ENCODE measurements at regions not wholly inside any gene's neighbourhood (a gene's known extent, or its start where the extent isn't known, plus 50 kb on each side); places are given as distances from the start of the nearest gene placed in this dataset.

- no peak for DNase-seq (ENCODE audit: low read depth in 2 of 2, low spot score in 1 of 2)
Measured at GRCh38 chr11:64456509-64457320, 97.8 kb downstream of the RPS6KA4 start.

- DNase-seq (ENCODE audit: low read depth in 2 of 2, low spot score in 1 of 2): no peak
Measured at GRCh38 chr11:64457416-64458010, 98.2 kb upstream of the SLC22A11 start.

DNA sequence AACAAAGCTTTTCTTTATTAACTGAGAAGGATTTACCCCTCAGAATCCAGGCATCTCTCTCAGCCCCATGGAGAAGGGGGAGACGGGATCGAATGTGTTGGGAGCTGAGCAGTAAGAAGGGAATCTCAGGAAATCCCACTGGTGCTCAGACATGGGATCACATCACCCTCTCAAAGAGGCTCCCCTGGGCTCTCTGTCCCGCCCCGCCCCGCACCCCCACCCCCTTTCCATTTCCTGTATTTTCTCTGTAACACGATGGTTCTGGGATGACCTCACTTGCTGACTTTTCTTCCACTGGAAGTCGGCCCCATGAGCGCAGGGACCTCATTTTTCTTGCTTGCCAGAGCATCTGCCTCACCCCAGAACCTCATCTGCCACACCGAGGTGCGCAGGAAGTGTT, 96.7 kb upstream of the SLC22A11 start:
- DNase-seq (ENCODE audit: low read depth in 2 of 2, low spot score in 1 of 2): no peak

DNA sequence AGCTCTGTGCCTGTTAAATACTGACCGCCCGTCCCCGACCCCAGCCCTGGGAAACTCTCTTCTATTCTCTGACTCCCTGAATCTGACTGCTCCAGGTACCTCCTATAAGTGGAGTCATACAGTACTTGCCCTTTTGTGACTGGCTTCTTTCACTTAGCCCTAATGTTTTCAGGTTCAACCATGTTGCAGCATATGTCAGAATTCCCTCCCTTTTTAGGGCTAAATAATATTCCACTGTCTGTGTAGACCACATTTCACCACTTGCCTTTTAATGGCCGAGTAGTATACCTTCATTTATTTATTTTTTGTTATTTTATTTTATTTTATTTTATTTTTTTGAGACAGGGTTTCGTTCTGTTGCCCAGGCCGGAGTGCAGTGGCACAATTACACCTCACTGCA, 96.1 kb upstream of the SLC22A11 start:
- DNase-seq (ENCODE audit: low read depth in 2 of 2, low spot score in 1 of 2): no peak

DNA sequence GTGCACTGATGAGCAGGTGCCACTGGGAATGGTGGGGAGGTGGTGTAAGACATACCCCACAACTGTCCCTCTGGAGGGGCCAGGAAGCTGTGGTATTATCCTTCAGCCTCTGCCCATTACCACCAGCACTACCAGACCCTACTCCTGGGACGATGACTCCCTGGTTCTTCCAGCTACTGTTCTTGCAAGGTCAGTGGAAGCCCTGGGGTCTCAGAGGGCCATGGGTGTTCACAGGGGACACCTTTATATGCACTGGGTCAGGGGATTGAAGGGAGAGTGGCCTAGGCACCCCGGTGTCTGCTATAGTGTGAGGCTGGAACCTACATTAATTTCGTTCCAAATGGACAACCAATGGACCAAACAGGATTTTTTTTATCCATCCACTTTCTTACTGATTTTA, 94.7 kb upstream of the SLC22A11 start:
- DNase-seq (ENCODE audit: low read depth in 2 of 2, low spot score in 1 of 2): no peak

GRCh38 chr11:64466115-64466718, 89.5 kb upstream of the SLC22A11 start:
- DNase-seq (ENCODE audit: low read depth in 2 of 2, low spot score in 1 of 2): no peak

GRCh38 chr11:64469288-64469687, 86.5 kb upstream of the SLC22A11 start:
- no peak for DNase-seq (ENCODE audit: low read depth in 2 of 2, low spot score in 1 of 2)

GRCh38 chr11:64472593-64473455, 82.9 kb upstream of the SLC22A11 start:
- no peak for DNase-seq (ENCODE audit: low read depth in 2 of 2, low spot score in 1 of 2)

DNA sequence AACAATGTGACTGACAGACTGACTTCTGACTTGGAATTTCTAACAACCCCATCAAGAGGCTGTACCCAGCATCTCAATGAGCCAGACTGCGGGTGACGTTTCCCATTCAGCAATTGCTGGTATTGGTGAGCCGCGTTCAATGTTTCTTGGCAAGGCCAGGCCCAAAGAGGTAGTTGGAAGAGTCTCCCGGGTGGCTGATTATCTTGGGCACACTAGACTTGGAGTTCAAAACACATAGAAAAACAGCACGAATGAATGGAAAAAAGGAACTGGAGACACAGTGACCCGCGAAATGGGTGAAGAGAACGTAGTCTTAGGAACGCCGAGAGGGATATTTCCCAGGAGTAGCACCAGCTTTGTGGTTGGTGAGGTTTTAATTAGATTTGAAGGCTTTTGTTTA, 81.1 kb upstream of the SLC22A11 start:
- no peak for DNase-seq (ENCODE audit: low read depth in 2 of 2, low spot score in 1 of 2)

- DNase-seq (ENCODE audit: low read depth in 2 of 2, low spot score in 1 of 2): no peak
Measured at GRCh38 chr11:64475145-64475544, 80.6 kb upstream of the SLC22A11 start.

DNA sequence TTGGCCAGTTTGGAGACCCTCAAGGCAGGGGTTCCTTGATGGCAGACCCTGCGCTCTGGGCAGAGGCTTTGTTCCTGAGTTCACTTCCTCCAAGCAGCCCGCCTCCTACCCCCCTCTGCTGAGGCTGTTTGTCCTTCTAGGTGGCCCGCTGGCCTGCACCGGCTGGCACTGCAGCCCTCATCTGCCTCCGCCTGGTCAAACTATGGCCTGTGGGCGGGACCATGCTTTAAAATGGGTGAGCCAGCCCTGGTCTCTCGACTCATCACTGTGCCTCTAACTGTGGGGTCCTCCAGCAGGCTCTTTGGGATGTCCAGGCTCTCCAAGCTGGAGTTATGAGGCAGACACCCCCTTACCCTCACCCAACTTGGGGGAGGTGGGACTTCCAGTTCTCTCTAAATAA, 78.9 kb upstream of the SLC22A11 start:
- DNase-seq (ENCODE audit: low read depth in 2 of 2, low spot score in 1 of 2): no peak

DNA sequence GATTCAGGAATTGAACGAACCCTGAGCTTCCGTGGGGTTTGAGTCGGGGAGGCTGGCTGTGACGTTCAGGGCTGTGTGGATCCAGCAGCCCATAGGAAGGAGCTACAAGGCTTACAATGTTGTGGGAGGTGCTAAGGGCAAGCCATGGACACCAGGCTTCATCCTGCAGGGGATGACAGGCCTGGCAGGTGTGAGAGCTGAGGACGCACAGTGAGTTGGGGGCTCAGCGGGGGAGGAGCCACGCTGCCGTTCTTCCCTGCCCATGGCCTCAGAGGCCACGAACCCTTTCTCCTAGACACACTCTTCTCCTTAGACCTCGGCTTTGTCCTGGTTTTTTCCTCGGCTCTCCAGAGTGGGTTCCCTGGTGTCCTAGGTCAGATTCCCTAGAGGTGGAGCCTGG, 78.1 kb upstream of the SLC22A11 start:
- no peak for DNase-seq (ENCODE audit: low read depth in 2 of 2, low spot score in 1 of 2)

DNA sequence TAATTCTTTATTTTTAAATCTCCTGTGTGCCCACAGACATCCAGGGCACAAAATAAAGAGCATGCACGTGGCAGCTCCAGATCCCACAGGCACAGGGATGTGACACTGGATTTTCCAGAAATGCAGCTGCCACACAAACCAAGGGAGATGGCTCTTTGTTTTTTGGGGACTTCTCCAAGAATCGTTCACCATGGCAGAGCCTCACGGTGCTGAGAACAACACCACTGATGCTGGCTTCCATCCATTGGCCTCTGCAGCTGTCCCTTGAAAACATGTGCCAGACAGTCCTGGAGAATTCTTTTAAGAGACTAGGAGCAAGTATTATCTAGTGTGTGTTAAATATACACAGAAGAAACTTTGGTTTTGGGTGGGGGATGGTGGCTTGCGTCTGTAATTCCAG, 73.2 kb upstream of the SLC22A11 start:
- no peak for DNase-seq (ENCODE audit: low read depth in 2 of 2, low spot score in 1 of 2)

DNA sequence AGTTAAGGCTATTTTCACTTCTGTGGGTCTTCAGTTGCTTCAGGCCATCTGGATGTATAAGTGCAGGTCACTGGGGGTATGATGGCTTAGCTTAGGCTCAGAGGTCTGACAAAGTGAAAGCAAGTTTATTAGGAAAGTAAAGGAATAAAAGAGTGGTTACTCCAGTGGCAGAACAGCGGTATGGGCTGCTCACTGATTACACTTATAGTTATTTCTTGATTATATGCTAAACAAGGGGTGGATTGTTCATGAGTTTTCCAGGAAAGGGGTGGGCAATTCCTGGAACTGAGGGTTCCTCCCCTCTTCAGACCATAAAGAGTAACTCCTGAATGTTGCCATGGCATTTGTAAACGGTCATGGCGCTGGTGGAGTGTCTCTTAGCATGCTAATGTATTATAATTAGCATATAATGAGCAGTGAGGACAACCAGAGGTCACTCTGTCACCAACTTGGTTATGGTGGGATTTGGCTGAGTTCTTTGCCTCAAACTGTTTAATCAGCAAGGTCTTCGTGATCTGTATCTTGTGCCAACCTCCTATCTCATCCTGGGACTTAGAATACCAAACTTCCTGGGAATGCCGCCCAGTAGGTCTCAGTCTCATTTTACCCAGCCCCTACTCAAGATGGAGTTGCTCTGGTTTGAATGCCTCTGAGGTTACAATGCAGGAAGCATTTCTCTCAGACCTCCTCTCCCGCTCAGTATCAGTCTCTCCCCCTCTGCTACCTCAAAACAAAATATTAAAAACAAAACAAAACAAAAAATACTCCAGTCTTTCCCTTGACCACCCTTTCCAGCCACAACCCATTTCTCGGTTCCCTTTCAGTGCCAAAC, 71.3 kb upstream of the SLC22A11 start:
- DNase-seq (ENCODE audit: low read depth in 2 of 2, low spot score in 1 of 2): no peak

- no peak for DNase-seq (ENCODE audit: low read depth in 2 of 2, low spot score in 1 of 2)
Measured at GRCh38 chr11:64485074-64485473, 70.7 kb upstream of the SLC22A11 start.

- no peak for DNase-seq (ENCODE audit: low read depth in 2 of 2, low spot score in 1 of 2)
Measured at GRCh38 chr11:64489831-64490441, 65.8 kb upstream of the SLC22A11 start.

DNA sequence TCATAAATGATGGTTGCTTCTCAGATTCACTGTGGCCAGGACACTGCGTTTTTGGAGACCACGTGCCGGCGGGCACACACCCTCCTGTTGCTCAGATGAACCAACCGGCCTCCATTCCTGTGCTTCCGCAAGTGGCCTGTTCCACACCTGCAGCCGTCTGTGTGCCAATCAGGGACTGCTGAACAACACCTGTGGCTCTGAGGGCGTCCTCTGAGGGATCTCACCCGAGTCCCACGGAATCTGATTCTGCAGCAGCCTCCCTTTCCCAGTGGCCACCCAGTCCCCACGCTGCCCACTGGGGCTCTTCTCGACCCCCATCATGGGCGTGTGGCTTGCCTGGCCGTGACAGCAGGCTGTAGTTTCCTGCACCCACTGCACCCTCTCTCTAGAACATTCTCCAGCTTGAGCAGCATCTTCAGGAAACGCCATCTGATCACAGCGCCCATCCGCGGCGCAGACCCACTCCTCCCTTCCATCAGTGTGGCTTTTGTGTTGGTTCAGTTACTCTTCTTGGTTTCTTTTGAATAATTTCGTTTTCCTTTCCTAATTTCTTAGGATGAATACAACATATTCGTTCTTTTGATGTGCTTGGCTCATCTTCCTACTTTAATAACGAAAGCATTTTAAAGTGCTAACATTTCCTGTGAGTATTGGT, 65.1 kb upstream of the SLC22A11 start:
- no peak for DNase-seq (ENCODE audit: low read depth in 2 of 2, low spot score in 1 of 2)

DNA sequence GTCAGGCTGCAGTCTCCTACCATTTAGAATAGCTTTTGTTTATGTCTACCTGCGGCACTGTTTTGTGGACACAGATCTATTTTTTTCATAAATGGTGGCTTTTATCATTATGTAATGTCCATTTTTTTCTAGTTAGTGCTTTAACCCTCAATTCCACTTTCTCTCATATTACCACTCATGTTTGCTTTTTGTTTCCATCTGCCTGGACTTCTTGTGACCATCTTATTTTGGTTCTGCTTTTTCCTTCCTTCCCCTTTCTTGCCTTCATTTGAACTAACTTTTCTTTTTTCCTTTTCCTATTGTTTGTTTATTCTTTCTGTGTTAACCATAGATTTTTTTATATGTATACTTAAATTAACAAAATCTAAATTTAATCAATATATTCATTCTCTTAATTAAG, 63.2 kb upstream of the SLC22A11 start:
- DNase-seq (ENCODE audit: low read depth in 2 of 2, low spot score in 1 of 2): no peak

DNA sequence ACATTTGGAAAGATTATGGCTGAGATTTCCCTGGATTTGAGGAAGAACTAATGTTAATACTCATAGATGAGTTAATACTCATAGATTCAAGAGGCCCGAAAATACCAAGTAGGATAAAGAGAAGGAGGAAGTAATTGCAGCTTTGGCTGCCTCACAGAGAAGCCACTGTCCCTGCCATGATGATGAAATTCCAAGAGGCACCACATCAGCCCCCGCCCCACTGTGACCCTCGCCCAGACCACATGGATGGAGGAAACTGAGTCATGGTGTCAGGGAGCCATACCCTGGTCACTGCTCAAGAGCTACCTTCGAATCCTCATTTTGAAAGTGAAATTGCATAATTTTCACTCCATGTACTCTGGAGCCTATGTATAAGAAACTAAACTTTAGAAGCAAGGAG, 57.6 kb upstream of the SLC22A11 start:
- no peak for DNase-seq (ENCODE audit: low read depth in 2 of 2, low spot score in 1 of 2)
